PC-9 (cell line): ENCODE measurements at regions not wholly inside any gene's neighbourhood (a gene's known extent, or its start where the extent isn't known, plus 50 kb on each side); places are given as distances from the start of the nearest gene placed in this dataset.

Experiments used
- CTCF ChIP-seq: fragments of 200-600 bp; sonication (generic); conservative IDR thresholded peaks from 2 replicates; pipeline ENCODE4 v1.6.1; 2017; ENCODE audit warnings: mixed run types, antibody characterized with exemption, mild to moderate bottlenecking, moderate library complexity
- EZH2 ChIP-seq: fragments of 200-600 bp; sonication (generic); IDR thresholded peaks from 2 replicates; pipeline ENCODE4 v1.8.0; 2017; ENCODE audit warnings: antibody characterized with exemption, low read depth

GRCh38 chr16:54649876-54650275 is 280.8 kb upstream of the IRX5 start:
- TF ChIP-seq CTCF (no peak), EZH2 (no peak)
